ENCODE measurements at regions not wholly inside any gene's neighbourhood (a gene's known extent, or its start where the extent isn't known, plus 50 kb on each side); places are given as distances from the start of the nearest gene placed in this dataset.

GRCh38 chr5:45060724-45061123 lies 252.0 kb downstream of the MRPS30 start:
- Histone ChIP-seq H3K36me3 (ENCODE audit: control insufficient read depth, insufficient read depth, low read length) (no peaks in the 10 kb centered on the region), H2AFZ (ENCODE audit: low read length) (no peak overlapping the region), H3K4me2 (ENCODE audit: extremely low read depth, insufficient read depth, low read length) (no peak overlapping the region), H3K27ac (ENCODE audit: insufficient read depth, low read length) (no peak overlapping the region), H3K9ac (ENCODE audit: insufficient read depth, low read length) (no peak overlapping the region), H3K79me2 (ENCODE audit: control insufficient read depth, insufficient read depth, low read length) (no peaks in the 10 kb centered on the region), H3K4me3 (replicated peaks in 1 of 4; ENCODE audit: control extremely low read depth in 1 of 4, insufficient read depth in 1 of 4, low read depth in 3 of 4, low read length in 4 of 4) (no peak overlapping the region), H3K27me3 (ENCODE audit: control insufficient read depth, insufficient read depth, low read length) (no peaks in the 10 kb centered on the region), H3K9me3 (ENCODE audit: control insufficient read depth, insufficient read depth, low read depth, low read length) (no peaks in the 10 kb centered on the region), H4K20me1 (ENCODE audit: control insufficient read depth, extremely low read depth, insufficient read depth, low read length) (no peaks in the 10 kb centered on the region), H3K4me1 (ENCODE audit: control insufficient read depth, extremely low read depth, insufficient read depth, low read length) (no peaks in the 10 kb centered on the region)
- no peak for TF ChIP-seq CTCF (conservative IDR thresholded peaks at IDR 0.05 in 1 of 2, IDR thresholded peaks at IDR 0.05 in 1 of 2; ENCODE audit: low read depth in 1 of 2, low read length in 2 of 2)
- no peak for TF ChIP-seq EZH2 (IDR thresholded peaks at IDR 0.05; ENCODE audit: low read length, missing control alignments)
- peak in 1 of 2 donors; percentile 1 for DNase-seq (ENCODE audit: low read depth in 2 of 2)

GRCh38 chr5:45062044-45062443 lies 253.3 kb downstream of the MRPS30 start:
- no peaks in the 10 kb centered on the region for H3K27me3 ChIP-seq (ENCODE audit: control insufficient read depth, insufficient read depth, low read length)
- H3K4me1 ChIP-seq (ENCODE audit: control insufficient read depth, extremely low read depth, insufficient read depth, low read length) = no peaks in the 10 kb centered on the region
- no peaks in the 10 kb centered on the region for H3K36me3 ChIP-seq (ENCODE audit: control insufficient read depth, insufficient read depth, low read length)
- H3K9me3 ChIP-seq (ENCODE audit: control insufficient read depth, insufficient read depth, low read depth, low read length) = no peaks in the 10 kb centered on the region
- H3K9ac ChIP-seq (ENCODE audit: insufficient read depth, low read length) = no peak overlapping the region
- no peak overlapping the region for H3K4me2 ChIP-seq (ENCODE audit: extremely low read depth, insufficient read depth, low read length)
- no peak overlapping the region for H3K27ac ChIP-seq (ENCODE audit: insufficient read depth, low read length)
- H2AFZ ChIP-seq (ENCODE audit: low read length) = no peak overlapping the region
- no peak overlapping the region for H3K4me3 ChIP-seq (replicated peaks in 1 of 4; ENCODE audit: control extremely low read depth in 1 of 4, insufficient read depth in 1 of 4, low read depth in 3 of 4, low read length in 4 of 4)
- no peaks in the 10 kb centered on the region for H3K79me2 ChIP-seq (ENCODE audit: control insufficient read depth, insufficient read depth, low read length)
- no peak for DNase-seq (ENCODE audit: low read depth in 2 of 2)
- no peak for TF ChIP-seq CTCF (conservative IDR thresholded peaks at IDR 0.05 in 1 of 2, IDR thresholded peaks at IDR 0.05 in 1 of 2; ENCODE audit: low read depth in 1 of 2, low read length in 2 of 2)
- TF ChIP-seq EZH2 (IDR thresholded peaks at IDR 0.05; ENCODE audit: low read length, missing control alignments) = no peak
- no peaks in the 10 kb centered on the region for H4K20me1 ChIP-seq (ENCODE audit: control insufficient read depth, extremely low read depth, insufficient read depth, low read length)

- no peak overlapping the region for H3K9ac ChIP-seq (ENCODE audit: insufficient read depth, low read length)
- H3K4me2 ChIP-seq (ENCODE audit: extremely low read depth, insufficient read depth, low read length) = no peak overlapping the region
- no peak overlapping the region for H3K27ac ChIP-seq (ENCODE audit: insufficient read depth, low read length)
- H3K9me3 ChIP-seq (ENCODE audit: control insufficient read depth, insufficient read depth, low read depth, low read length) = no peaks in the 10 kb centered on the region
- H3K36me3 ChIP-seq (ENCODE audit: control insufficient read depth, insufficient read depth, low read length) = no peaks in the 10 kb centered on the region
- H2AFZ ChIP-seq (ENCODE audit: low read length) = no peak overlapping the region
- no peaks in the 10 kb centered on the region for H3K4me1 ChIP-seq (ENCODE audit: control insufficient read depth, extremely low read depth, insufficient read depth, low read length)
- no peak for DNase-seq (ENCODE audit: low read depth in 2 of 2)
- H3K79me2 ChIP-seq (ENCODE audit: control insufficient read depth, insufficient read depth, low read length) = no peaks in the 10 kb centered on the region
- H4K20me1 ChIP-seq (ENCODE audit: control insufficient read depth, extremely low read depth, insufficient read depth, low read length) = no peaks in the 10 kb centered on the region
- no peak overlapping the region for H3K4me3 ChIP-seq (replicated peaks in 1 of 4; ENCODE audit: control extremely low read depth in 1 of 4, insufficient read depth in 1 of 4, low read depth in 3 of 4, low read length in 4 of 4)
- H3K27me3 ChIP-seq (ENCODE audit: control insufficient read depth, insufficient read depth, low read length) = no peaks in the 10 kb centered on the region
- TF ChIP-seq EZH2 (IDR thresholded peaks at IDR 0.05; ENCODE audit: low read length, missing control alignments) = no peak
- no peak for TF ChIP-seq CTCF (conservative IDR thresholded peaks at IDR 0.05 in 1 of 2, IDR thresholded peaks at IDR 0.05 in 1 of 2; ENCODE audit: low read depth in 1 of 2, low read length in 2 of 2)
Observed at GRCh38 chr5:45081082-45081481, 272.3 kb downstream of the MRPS30 start.
